T1000 (cell line): ENCODE measurements at regions not wholly inside any gene's neighbourhood (a gene's known extent, or its start where the extent isn't known, plus 50 kb on each side); places are given as distances from the start of the nearest gene placed in this dataset.
"Not testable (repeated sequence)": the region's sequence is repeated elsewhere in the genome, so short reads cannot be mapped to it uniquely, and the experiment has no call there.

ENCODE experiments used
- DNase-seq: peaks from one replicate; lab custom pipeline; 2025; ENCODE audit warnings: mixed read lengths; lab: John Stamatoyannopoulos, UW

DNA sequence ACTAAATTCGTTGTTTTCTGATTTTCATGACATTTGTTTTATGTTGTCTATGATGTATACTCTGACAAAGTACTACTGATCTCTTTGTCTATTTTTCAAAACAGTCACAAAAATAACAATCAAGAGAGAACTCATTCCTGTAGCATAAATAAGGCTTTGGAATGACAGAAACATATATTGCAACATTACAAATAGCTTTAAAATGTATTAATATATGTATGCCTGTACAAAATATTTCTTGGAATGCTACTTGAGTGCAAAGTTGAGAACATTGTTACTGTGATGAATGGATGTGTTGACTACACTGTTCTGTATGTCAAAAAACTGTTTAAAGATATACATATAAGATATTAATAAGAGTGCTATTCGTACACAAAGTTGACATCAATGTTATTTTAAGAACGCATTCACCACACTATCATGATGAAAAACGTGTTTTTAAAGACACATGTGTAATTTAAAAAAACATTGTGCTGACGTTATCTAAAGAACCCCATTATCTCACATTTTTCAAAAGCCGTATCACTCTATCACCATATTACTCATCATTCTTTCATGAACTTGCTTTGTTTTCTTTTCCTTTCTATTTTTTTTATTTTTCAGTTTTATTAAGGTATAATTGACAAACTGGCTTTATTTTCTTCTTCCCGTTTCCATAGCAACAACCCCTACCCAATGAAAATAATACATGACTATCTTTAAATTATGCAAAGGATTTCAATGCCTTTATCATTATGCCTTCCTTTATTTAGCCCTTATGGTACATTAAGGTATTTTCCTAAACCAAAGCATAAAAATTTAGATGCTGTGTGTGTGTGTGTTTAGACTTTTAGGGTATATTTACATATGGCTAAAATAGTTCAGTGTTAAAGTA is 918.8 kb downstream of the SLITRK1 start:
- no peak for DNase-seq

GRCh38 chr13:82962397-82962796 is 919.9 kb downstream of the SLITRK1 start:
- no peak for DNase-seq

DNA sequence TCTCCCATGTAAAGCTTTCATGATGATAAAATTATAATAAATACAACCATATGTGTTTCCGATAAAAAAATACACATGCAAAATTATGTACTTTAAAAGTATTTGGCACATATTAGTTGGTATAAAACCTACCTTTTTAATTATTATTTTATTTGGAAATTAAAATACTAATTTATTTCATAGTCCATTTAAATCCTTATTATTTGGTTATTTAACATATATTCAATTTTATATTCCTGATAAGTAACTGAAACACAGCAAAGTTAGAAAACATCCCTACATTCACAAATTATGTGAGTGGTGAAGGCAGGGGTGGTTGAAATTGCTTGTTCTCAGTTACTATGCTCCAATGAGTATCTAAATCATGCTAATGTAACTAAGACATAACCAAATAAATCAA is 920.5 kb downstream of the SLITRK1 start:
- DNase-seq, result no peak

GRCh38 chr13:82952336-82952735 is 929.9 kb downstream of the SLITRK1 start:
- not testable (repeated sequence) for DNase-seq

GRCh38 chr13:82947683-82948082 is 934.6 kb downstream of the SLITRK1 start:
- no peak for DNase-seq

DNA sequence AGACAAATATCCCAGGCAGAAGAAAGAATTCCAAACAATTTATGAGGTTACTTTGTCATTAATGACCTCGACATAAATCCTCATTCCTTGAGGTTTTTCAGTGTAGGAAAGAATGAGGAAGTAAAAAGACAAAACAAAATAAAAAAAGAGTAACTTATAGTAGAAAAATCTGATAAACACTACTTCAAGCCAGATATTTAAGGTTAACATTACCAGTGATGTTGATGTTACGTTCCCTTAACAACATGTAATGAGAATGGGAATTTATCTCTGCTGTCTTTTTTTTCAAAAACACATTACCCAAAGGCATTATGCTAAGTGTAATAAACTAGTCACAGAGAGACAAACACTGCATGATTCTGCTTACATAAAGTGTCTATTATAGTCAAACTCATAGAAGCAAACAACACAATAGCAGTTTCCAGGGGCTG is 935.1 kb downstream of the SLITRK1 start:
- no peak for DNase-seq

- DNase-seq, result no peak
Observed at GRCh38 chr13:82938644-82939043, 943.6 kb downstream of the SLITRK1 start.

- no peak for DNase-seq
Observed at GRCh38 chr13:82934000-82934399, 948.3 kb downstream of the SLITRK1 start.

DNA sequence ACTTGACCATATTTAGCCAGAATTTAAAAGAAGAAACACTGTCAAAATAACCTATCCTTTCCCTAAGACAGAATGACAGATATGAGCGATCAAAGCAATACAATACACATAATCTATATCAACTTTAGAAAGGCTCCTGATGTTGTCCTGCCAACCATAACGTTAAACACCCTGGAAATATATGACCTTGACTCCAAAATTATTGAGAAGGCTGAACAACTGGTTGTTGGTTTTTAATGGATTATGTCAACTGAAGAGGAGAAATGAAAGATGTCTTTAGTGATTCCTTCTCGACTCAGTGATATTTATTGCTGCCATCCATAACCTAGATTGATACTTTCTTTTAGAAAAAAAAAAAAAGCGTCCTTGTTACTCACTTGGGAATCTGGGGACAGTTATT is 957.2 kb downstream of the SLITRK1 start:
- no peak for DNase-seq

GRCh38 chr13:82917984-82918383 is 964.3 kb downstream of the SLITRK1 start:
- DNase-seq, result no peak

DNA sequence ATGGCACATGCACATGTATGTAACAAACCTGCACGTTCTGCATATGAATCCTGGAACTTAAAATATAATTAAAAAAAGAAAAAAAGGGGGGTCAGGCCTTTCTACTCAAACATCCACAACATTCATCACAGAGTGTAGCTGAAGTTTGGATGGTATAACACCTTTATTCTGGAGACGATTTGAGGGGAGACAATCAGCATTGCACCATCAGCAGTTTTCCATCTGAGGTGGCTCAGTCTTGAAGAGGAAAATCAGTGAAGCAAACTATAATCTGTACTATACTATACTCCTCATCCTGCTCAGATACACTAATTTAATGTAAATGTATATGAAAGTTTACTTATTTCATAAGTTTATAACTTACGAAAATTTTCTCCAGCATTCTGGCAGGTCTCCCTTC is 969.7 kb downstream of the SLITRK1 start:
- DNase-seq, result no peak

DNA sequence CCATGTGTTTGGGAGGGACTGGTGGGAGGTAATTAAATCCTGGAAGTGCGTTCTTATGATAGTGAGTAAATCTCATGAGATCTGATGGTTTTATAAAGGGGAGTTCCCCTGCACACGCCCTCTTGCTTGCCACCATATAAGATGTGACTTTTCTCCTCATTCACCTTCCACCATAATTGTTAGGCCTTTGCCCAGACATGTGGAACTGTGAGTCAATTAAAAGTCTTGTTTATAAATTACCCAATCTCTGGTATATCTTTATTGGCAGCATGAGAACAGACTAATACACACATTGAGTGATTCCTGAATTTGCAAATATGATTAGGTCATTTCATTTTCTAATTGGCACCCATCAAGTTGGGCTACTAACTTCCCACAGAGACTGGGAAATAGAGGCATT is 977.2 kb downstream of the SLITRK1 start:
- DNase-seq, result no peak

GRCh38 chr13:82900453-82900852 is 981.8 kb downstream of the SLITRK1 start:
- no peak for DNase-seq

DNA sequence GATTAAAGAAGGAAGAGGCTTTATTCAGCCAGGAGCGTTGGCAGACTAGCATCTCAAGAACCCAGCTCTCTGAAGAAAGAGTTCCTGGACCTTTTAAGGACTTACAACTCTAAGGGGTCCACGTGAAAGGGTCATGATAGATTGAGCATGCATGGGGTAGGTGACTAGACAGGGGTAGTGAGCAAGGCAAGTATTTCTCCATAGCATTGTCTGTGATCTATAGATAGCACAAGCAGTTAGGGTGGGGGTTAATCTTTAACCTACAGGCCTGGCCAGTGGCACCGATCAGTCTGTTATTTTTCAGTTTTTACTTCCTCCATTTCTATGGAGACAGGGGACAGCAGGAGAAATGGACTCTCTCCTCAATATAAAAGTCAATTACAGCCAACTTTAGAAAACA is 983.7 kb downstream of the SLITRK1 start:
- no peak for DNase-seq

GRCh38 chr13:82879921-82880320 is 1002.4 kb downstream of the SLITRK1 start:
- no peak for DNase-seq

- DNase-seq, result no peak
Observed at GRCh38 chr13:82878536-82878935, 1003.7 kb downstream of the SLITRK1 start.

DNA sequence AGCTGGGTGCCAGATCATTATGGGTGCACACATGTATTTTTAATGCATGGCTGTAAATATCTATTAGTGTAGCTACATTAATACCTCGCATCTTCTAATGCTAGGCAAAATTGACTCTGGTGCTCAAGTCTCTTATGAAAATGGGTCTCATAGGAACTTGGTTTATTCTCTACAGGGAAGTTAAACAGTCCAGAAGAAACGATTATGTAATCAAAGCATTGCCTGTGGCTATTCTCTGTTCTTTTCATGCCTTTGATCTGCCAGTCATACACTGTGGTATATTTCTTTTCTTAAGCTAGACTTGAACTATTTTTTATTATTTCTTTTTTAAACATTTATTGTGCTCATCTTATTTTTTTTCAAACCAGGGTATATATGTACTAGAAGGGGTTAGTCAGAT is 1015.0 kb downstream of the SLITRK1 start:
- no peak for DNase-seq

DNA sequence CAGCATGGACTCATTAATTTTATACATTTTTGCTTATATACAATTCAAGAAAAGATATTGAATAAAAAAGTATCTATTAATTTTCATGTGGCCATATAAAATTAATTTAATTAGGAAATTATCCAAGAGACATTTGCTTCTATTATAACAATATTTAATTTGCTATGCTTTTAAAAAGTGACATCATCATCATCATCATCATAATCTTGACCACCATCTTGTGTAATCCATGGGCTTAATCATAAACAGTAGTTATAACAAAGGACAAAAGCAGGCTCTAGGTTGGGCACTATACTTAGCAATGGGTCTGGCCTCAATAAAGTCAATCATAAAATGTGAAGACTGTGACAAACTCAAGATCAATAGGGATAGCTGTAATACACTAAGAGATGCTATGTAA is 1031.6 kb downstream of the SLITRK1 start:
- no peak for DNase-seq

DNA sequence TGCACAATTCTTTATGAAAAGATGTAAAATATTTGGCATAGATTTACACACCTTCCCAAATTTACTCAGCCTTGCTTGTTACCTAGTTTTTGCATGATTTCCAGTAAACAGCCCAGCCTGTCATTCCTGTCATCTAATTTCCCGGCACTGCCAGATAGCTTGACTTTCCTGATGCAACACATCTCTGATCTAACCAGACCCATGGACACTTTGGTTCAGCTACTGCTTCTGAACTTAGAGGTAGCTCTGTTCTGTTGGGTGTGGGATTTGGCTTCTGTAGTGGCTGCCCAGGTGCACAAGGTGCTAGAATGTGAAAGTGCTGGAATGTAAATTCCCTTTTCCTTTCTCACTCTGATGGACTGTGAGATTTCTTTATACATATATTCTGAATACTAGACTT is 1033.5 kb downstream of the SLITRK1 start:
- no peak for DNase-seq

GRCh38 chr13:82847595-82847994 is 1034.7 kb downstream of the SLITRK1 start:
- no peak for DNase-seq

GRCh38 chr13:82833923-82834322 is 1048.4 kb downstream of the SLITRK1 start:
- no peak for DNase-seq

- no peak for DNase-seq
Observed at GRCh38 chr13:82829040-82829439, 1053.2 kb downstream of the SLITRK1 start.

- DNase-seq, result no peak
Observed at GRCh38 chr13:82827724-82828123, 1054.5 kb downstream of the SLITRK1 start.

- DNase-seq, result no peak
Observed at GRCh38 chr13:82822935-82823334, 1059.3 kb downstream of the SLITRK1 start.
